Progenitor cell of endocrine pancreas (in vitro differentiated cells): ENCODE measurements at regions not wholly inside any gene's neighbourhood (a gene's known extent, or its start where the extent isn't known, plus 50 kb on each side); places are given as distances from the start of the nearest gene placed in this dataset.

Experiments
- DNase-seq: peaks from one replicate; pipeline ENCODE4 v3.0.0; 2021; ENCODE audit warnings: low spot score; ENCODE audit not compliant: unreplicated experiment
- H3K27ac Mint-ChIP-seq: 2 replicates; pipeline ENCODE4 v1.8.0; 2021; ENCODE audit warnings: mild to moderate bottlenecking, moderate library complexity, mixed read lengths
- H3K27me3 Mint-ChIP-seq: 2 replicates; pipeline ENCODE4 v1.8.0; 2021; ENCODE audit warnings: mixed read lengths
- H3K36me3 Mint-ChIP-seq: 2 replicates; pipeline ENCODE4 v1.8.0; 2022; ENCODE audit warnings: mixed read lengths; ENCODE audit not compliant: insufficient read depth
- H3K4me1 Mint-ChIP-seq: 2 replicates; pipeline ENCODE4 v1.8.0; 2021; ENCODE audit warnings: low read depth, mixed read lengths
- H3K4me3 Mint-ChIP-seq: 2 replicates; pipeline ENCODE4 v1.8.0; 2021; ENCODE audit warnings: low read depth, mild to moderate bottlenecking, moderate library complexity, mixed read lengths
- H3K9me3 Mint-ChIP-seq: 2 replicates; pipeline ENCODE4 v1.8.0; 2021; ENCODE audit warnings: low read depth, mixed read lengths
- TF ChIP-seq, protein P1 (sequence below): fragments of 200-600 bp; sonication (generic); IDR thresholded peaks from one replicate; pipeline ENCODE4 v1.5.0; 2021; ENCODE audit warnings: antibody characterized with exemption, mild to moderate bottlenecking; ENCODE audit not compliant: unreplicated experiment

DNA sequence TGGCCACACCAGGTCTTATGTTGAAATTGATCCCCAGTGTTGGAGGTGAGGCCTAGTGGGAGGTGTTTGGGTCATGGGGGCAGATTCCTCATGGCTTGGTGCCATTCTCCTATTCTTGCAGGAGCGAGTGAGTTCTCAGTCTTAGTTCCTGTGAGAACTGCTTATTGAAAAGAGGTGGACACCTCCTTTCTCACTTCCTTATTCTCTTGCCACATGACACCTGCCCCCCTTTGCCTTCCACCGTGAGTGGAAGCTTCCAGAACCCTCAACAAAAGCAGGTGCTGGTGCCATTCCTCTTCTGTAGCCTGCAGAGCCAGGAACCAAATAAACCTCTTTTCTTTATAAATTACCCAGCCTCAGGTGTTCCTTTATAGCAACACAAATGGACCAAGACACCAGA is 318.1 kb upstream of the MCTP2 start:
- Mint-ChIP-seq H3K36me3 (no peaks in the 10 kb centered on the region), H3K27me3 (peaks cover 10% of the 10 kb centered on the region), H3K9me3 (no peaks in the 10 kb centered on the region), H3K4me3 (no peak overlapping the region), H3K4me1 (no peaks in the 10 kb centered on the region), H3K27ac (no peak overlapping the region)
- TF ChIP-seq, protein P1, sequence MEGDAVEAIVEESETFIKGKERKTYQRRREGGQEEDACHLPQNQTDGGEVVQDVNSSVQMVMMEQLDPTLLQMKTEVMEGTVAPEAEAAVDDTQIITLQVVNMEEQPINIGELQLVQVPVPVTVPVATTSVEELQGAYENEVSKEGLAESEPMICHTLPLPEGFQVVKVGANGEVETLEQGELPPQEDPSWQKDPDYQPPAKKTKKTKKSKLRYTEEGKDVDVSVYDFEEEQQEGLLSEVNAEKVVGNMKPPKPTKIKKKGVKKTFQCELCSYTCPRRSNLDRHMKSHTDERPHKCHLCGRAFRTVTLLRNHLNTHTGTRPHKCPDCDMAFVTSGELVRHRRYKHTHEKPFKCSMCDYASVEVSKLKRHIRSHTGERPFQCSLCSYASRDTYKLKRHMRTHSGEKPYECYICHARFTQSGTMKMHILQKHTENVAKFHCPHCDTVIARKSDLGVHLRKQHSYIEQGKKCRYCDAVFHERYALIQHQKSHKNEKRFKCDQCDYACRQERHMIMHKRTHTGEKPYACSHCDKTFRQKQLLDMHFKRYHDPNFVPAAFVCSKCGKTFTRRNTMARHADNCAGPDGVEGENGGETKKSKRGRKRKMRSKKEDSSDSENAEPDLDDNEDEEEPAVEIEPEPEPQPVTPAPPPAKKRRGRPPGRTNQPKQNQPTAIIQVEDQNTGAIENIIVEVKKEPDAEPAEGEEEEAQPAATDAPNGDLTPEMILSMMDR, result no peak
- no peak for DNase-seq

DNA sequence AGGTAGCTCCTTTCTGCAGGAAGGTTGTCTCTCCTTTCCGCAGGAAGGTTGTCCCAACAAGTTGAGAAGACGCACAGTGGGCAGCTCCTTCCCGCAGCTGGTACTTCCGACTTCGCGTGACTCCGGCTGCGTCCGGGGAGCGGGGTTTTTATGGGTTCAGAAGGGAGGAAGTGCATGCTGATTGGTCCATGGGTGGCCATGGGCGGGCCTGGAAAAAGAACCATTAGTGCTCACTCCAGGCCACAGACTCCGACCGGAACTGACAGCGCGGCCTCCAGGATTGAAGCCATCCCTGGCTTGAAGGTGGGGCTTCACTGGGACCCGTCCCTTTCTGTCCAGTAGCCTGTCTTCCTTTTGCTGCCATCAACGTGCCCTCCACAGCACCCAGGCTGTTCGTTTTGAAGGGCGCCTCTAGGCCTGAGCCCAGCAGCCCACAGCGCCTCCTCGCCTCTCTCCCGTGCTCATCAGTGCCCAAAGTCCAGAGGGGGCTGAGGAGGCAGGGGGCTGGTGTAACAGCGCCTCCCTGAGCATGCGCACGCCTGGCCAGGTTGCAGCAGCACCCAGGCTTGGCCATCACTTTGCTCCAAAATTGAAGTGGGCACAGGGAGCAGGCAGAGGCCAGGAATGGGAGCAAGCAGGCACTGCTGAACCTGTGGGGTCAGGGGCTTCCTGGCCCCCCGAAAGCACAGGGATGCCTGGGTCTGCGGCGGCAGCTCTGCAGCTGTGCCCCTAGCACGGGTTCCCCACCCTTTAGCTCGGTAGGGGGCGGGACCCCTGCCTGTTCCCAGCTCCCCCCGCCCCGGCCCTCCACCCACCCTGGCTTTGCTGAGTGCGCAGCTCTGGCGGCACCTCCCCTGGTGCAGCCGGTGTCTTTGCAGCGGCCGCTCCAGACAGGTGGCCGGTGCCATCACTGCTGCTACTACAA is 330.6 kb upstream of the MCTP2 start:
- H3K9me3 Mint-ChIP-seq, result no peaks in the 10 kb centered on the region
- H3K4me3 Mint-ChIP-seq, result no peak overlapping the region
- no peak for DNase-seq
- TF ChIP-seq, protein P1, result no peak
- peaks cover 16% of the 10 kb centered on the region for H3K27me3 Mint-ChIP-seq
- H3K4me1 Mint-ChIP-seq, result no peaks in the 10 kb centered on the region
- H3K27ac Mint-ChIP-seq, result no peak overlapping the region
- H3K36me3 Mint-ChIP-seq, result no peaks in the 10 kb centered on the region

DNA sequence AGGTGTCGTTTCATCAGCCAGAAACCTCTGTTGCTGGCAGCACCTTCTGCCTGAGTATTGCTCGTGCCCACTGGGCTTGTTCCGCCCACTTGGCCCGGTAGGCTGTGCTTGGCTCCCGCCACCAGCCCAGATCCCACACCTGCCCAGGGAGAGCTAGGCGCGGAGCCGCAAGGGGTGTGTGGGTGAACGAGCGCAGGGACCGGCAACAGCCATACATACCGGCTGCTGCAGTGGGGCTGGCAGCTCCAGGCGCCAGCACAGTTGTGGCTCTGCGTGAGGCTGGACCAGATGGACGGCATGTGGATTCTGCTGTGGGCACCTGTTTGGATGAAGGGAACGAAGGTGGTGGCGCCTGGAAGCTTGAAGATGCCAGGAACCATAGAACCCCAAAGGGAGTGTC is 331.5 kb upstream of the MCTP2 start:
- no peaks in the 10 kb centered on the region for H3K36me3 Mint-ChIP-seq
- H3K4me1 Mint-ChIP-seq, result no peaks in the 10 kb centered on the region
- H3K4me3 Mint-ChIP-seq, result no peak overlapping the region
- H3K27me3 Mint-ChIP-seq, result peaks cover 19% of the 10 kb centered on the region
- H3K9me3 Mint-ChIP-seq, result no peaks in the 10 kb centered on the region
- no peak overlapping the region for H3K27ac Mint-ChIP-seq
- TF ChIP-seq, protein P1, result no peak
- DNase-seq, result no peak

DNA sequence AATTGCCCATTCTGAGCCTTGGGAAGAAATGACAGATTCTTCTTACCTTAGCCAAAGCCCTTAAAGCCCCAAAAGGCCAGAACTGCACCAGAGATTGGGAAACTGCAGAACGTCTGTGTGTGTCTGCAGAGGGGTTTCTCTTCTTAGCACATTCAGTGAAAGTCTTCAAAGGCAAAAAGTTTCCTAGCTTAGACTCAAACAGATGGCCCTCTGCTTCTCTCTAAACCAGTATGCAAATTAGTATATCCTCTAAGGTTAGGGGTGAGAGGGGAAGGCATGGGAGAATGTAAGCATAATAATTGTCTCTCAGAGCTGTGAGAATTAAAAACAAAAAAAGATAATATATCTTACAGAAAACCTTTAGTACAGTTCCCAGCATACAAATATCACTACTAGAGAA is 334.0 kb upstream of the MCTP2 start:
- Mint-ChIP-seq H3K9me3 (no peaks in the 10 kb centered on the region), H3K27ac (no peak overlapping the region), H3K4me3 (no peak overlapping the region), H3K4me1 (peaks cover 2% of the 10 kb centered on the region), H3K27me3 (peaks cover 8% of the 10 kb centered on the region), H3K36me3 (no peaks in the 10 kb centered on the region)
- TF ChIP-seq, protein P1, result no peak
- no peak for DNase-seq

DNA sequence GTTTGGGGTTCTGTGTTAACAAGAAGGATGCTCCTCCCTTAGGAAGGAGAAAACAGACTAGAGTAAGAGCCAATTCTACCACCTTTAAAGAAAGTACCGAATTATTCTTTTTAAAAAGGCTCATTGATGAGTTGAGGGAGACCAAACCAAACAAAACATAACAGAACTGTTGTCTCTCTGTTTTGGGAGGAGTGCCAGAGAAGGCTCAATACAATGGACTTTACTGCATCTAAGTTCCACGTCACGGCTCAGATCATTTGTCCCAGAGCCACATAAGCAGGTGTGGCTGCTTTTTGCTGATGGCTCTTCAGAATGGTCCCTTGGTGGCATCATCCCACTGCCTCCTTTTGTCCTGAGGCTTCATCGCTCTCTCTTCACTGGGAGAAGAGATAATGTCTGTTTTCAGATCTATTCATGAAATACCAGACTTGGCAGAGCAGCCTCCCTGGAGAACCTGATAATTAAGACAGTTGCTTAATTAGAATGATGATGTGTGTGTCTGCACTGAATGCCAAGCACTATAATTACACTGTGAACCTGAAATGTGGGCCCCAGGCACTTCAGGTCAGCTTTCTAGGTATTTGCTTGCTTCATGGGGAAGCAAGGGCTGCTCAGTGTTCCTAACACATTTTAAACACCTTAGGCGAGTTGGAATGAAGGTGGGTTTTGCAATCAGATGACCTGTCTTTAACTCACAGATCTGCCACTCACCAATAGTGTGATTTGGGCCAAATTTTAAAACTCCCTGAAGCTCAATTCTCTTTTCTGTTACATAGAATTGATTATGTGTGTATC is 335.2 kb upstream of the MCTP2 start:
- Mint-ChIP-seq H3K9me3 (no peaks in the 10 kb centered on the region), H3K36me3 (no peaks in the 10 kb centered on the region), H3K4me3 (no peak overlapping the region), H3K27ac (no peak overlapping the region), H3K27me3 (peaks cover 8% of the 10 kb centered on the region), H3K4me1 (peaks cover 2% of the 10 kb centered on the region)
- TF ChIP-seq, protein P1, result no peak
- DNase-seq, result no peak
